Thymus (tissue), 11 donors: ENCODE measurements at regions not wholly inside any gene's neighbourhood (a gene's known extent, or its start where the extent isn't known, plus 50 kb on each side); places are given as distances from the start of the nearest gene placed in this dataset.

Experiments
- DNase-seq, 9 donors: peaks; one replicate each; pipeline ENCODE4 v3.0.0-alpha.2; 2013; ENCODE audit warnings: low spot score in 9 of 9, low read depth in 6 of 9, missing footprints in 1 of 9
- H3K27ac ChIP-seq, 2 donors: one replicate each; pipeline ENCODE4 v1.5.1; 2013; ENCODE audit warnings: control low read depth in 1 of 2, low read depth in 1 of 2, low read length in 1 of 2, mild to moderate bottlenecking in 1 of 2, moderate library complexity in 1 of 2
- H3K27me3 ChIP-seq, 2 donors: one replicate each; pipeline ENCODE4 v1.5.1; 2013; ENCODE audit warnings: low read length in 1 of 2; ENCODE audit not compliant: control insufficient read depth in 2 of 2, insufficient read depth in 1 of 2
- H3K36me3 ChIP-seq, 2 donors: one replicate each; pipeline ENCODE4 v1.5.1; 2013; ENCODE audit warnings: low read length in 1 of 2, mild to moderate bottlenecking in 1 of 2, moderate library complexity in 1 of 2; ENCODE audit not compliant: control insufficient read depth in 2 of 2, insufficient read depth in 2 of 2
- H3K4me1 ChIP-seq, 2 donors: one replicate each; pipeline ENCODE4 v1.5.1; 2013; ENCODE audit warnings: low read length in 2 of 2; ENCODE audit not compliant: control insufficient read depth in 2 of 2, insufficient read depth in 2 of 2
- H3K4me3 ChIP-seq, 2 donors: one replicate each; pipeline ENCODE4 v1.5.1; 2013; ENCODE audit warnings: low read length in 2 of 2, control low read depth in 1 of 2, mild to moderate bottlenecking in 1 of 2
- H3K9me3 ChIP-seq, 2 donors: one replicate each; pipeline ENCODE4 v1.5.1; 2013; ENCODE audit warnings: low read length in 1 of 2, mild to moderate bottlenecking in 1 of 2; ENCODE audit not compliant: control insufficient read depth in 2 of 2, insufficient read depth in 1 of 2
- WGBS: extraction: QIAGEN DNeasy Blood & Tissue Kit; methylation state at CpG from one replicate; pipeline ENCODE4 v1.1.7; 2013; 5-methylcytosine and 5-hydroxymethylcytosine counted together
- donor health status: healthy.

DNA sequence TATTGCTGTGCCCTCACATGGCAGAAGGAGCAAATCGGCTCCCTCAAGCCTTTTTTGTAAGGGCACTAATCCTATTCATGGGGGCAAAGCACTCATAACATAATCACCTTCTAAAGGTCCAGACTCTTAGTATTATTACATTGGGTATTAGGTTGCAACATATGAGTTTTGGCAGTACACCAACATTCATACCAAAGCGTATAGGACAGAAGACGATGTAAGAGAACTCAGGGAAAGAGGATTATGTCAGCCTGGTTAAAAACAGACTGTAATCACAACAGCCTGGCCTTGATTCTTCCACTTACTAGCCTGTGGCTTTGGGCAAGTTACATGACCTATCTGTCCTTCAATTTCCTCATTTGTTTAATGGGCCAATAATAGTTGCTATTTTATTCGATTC, 828.5 kb upstream of the NECTIN3 start:
- Histone ChIP-seq H3K4me3 (no peak overlapping the region), H3K4me1 (no peaks in the 10 kb centered on the region), H3K36me3 (no peaks in the 10 kb centered on the region), H3K27me3 (no peaks in the 10 kb centered on the region), H3K27ac (no peak overlapping the region), H3K9me3 (no peaks in the 10 kb centered on the region)
- DNase-seq = no peak
- 93% methylated on average over 4 of the region's 4 CpGs for WGBS

DNA sequence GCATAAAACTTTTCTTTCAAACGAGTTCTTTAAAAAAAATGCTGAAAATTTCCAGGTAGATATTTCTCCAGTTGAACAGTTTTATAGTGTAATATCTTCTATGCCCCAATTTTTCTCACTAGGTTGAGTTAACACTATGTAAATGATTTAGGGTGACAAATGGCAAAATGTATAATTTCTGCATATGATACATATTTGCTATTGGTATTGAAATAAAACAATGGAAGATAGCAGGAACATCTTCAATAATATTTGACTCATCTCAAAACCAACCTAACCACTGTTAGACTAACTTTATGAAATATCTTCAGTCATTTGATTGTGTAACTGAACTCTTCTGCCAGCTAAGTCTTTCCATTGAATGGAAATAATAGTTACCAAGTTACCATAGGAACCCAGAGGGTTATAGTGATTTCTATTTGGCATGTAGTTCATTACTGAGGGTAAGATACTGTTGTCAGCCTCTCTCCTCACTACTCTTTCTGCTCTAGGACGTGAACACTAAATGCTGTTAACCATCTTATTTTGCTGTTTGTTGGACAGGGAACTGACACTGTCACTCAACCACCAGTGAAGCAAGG, 824.7 kb upstream of the NECTIN3 start:
- H3K9me3 ChIP-seq = no peaks in the 10 kb centered on the region
- DNase-seq = no peak
- no peak overlapping the region for H3K4me3 ChIP-seq
- H3K4me1 ChIP-seq = no peaks in the 10 kb centered on the region
- 40% methylated on average over 2 of the region's 2 CpGs for WGBS
- no peak overlapping the region for H3K27ac ChIP-seq
- no peaks in the 10 kb centered on the region for H3K36me3 ChIP-seq
- no peaks in the 10 kb centered on the region for H3K27me3 ChIP-seq

DNA sequence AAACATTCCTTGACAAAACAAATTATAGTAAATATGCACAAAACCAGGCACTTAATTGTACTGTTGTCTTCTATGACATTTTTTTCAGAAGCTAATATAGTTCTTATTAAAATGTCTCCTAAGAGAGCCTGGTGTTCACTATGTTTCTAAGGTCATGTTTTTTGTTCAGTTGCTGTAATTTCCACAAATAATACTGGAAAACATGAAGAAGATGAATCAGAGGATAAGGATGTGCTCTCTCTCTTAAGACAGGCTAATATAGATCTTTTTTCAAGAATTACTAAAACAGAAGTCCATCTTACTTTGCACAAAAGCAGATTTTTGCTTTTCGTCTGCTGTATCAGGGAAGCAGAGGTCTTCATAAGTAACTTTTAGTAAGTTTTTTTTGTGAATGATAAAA, 823.0 kb upstream of the NECTIN3 start:
- no peak for DNase-seq
- Histone ChIP-seq H3K9me3 (no peaks in the 10 kb centered on the region), H3K4me3 (no peak overlapping the region), H3K36me3 (no peaks in the 10 kb centered on the region), H3K4me1 (no peaks in the 10 kb centered on the region), H3K27ac (no peak overlapping the region), H3K27me3 (no peaks in the 10 kb centered on the region)
- WGBS = 89% methylated on average over 1 of the region's 1 CpG

GRCh38 chr3:110253794-110254193, 817.8 kb upstream of the NECTIN3 start:
- Histone ChIP-seq H3K27ac (no peak overlapping the region), H3K4me1 (no peaks in the 10 kb centered on the region), H3K9me3 (no peaks in the 10 kb centered on the region), H3K36me3 (no peaks in the 10 kb centered on the region), H3K4me3 (no peak overlapping the region), H3K27me3 (no peaks in the 10 kb centered on the region)
- DNase-seq = no peak
- 87% methylated on average over 2 of the region's 2 CpGs for WGBS

DNA sequence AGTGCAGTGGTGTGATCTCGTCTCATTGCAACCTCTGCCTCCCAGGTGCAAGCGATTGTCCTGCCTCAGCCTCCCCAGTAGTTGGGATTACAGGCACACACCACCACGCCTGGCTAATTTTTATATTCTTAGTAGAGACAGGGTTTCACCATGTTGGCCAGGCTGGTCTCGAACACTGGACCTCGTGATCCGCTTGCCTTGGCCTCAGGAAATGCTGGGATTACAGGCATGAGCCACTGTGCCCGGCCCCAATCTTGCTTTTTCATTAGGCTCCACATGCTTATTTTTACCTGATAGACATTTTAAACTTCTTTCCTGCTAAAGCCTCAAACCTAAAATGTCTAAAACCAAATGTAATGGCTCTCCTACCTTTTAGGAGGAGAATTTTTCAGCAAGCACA, 817.0 kb upstream of the NECTIN3 start:
- Histone ChIP-seq H3K27ac (no peak overlapping the region), H3K9me3 (no peaks in the 10 kb centered on the region), H3K4me1 (no peaks in the 10 kb centered on the region), H3K36me3 (no peaks in the 10 kb centered on the region), H3K27me3 (no peaks in the 10 kb centered on the region), H3K4me3 (no peak overlapping the region)
- DNase-seq = no peak
- WGBS = 94% methylated on average over 7 of the region's 7 CpGs

DNA sequence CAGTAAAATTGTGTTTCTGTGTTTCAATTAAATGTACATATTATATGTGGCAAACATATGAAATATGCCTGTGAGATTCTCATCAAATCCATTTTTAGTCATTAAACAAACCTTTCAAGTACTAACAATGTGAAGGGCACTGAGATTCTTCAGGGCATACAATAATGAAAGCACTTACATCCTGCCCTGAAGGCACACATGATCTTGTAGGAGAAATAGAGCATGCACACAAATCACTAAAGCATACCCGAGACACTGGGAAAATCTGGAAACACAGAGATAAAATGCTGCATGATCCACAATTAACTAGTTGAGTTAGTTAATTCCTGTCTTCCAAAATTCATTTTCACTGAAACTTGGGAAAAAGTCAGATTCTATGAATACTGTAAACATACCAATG, 810.5 kb upstream of the NECTIN3 start:
- WGBS = 86% methylated on average over 1 of the region's 1 CpG

GRCh38 chr3:110262896-110263295, 808.7 kb upstream of the NECTIN3 start:
- no peak overlapping the region for H3K4me3 ChIP-seq
- no peak overlapping the region for H3K27ac ChIP-seq
- WGBS = 96% methylated on average over 4 of the region's 4 CpGs
- no peaks in the 10 kb centered on the region for H3K27me3 ChIP-seq
- DNase-seq = no peak
- no peaks in the 10 kb centered on the region for H3K9me3 ChIP-seq
- H3K36me3 ChIP-seq = no peaks in the 10 kb centered on the region
- no peaks in the 10 kb centered on the region for H3K4me1 ChIP-seq

More for the DNA sequence above, 810.5 kb upstream of the NECTIN3 start:
- no peaks in the 10 kb centered on the region for H3K9me3 ChIP-seq
- DNase-seq = no peak
- H3K27ac ChIP-seq = no peak overlapping the region
- no peaks in the 10 kb centered on the region for H3K4me1 ChIP-seq
- no peaks in the 10 kb centered on the region for H3K27me3 ChIP-seq
- no peak overlapping the region for H3K4me3 ChIP-seq
- H3K36me3 ChIP-seq = no peaks in the 10 kb centered on the region

DNA sequence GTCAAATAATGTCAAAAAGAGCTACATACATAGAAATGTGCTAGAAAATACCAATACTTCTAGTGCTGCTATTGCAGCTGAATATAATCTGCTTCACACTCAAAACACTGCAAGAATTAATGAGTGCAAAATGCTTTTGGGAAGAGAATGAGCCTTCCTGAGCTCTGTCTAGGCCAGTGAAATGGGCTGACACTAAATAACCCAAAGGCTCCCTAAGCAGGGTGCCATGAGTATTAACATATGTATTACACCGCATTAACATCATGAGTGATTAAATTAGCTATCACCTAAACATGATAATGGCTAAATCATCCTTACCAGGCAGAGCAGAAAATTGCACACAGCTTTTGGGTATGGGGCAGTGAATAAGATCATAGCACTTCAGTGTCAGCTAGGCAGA, 806.3 kb upstream of the NECTIN3 start:
- no peak overlapping the region for H3K27ac ChIP-seq
- no peak overlapping the region for H3K4me3 ChIP-seq
- WGBS = 82% methylated on average over 1 of the region's 1 CpG
- H3K9me3 ChIP-seq = no peaks in the 10 kb centered on the region
- no peaks in the 10 kb centered on the region for H3K27me3 ChIP-seq
- no peaks in the 10 kb centered on the region for H3K4me1 ChIP-seq
- no peaks in the 10 kb centered on the region for H3K36me3 ChIP-seq
- no peak for DNase-seq

GRCh38 chr3:110267304-110267845, 804.2 kb upstream of the NECTIN3 start:
- Histone ChIP-seq H3K27me3 (no peaks in the 10 kb centered on the region), H3K27ac (no peak overlapping the region), H3K4me3 (no peak overlapping the region), H3K4me1 (no peaks in the 10 kb centered on the region), H3K36me3 (no peaks in the 10 kb centered on the region), H3K9me3 (no peaks in the 10 kb centered on the region)
- 61% methylated on average over 4 of the region's 4 CpGs for WGBS
- DNase-seq = no peak
